ENCODE measurements at regions not wholly inside any gene's neighbourhood (a gene's known extent, or its start where the extent isn't known, plus 50 kb on each side); places are given as distances from the start of the nearest gene placed in this dataset.

DNA sequence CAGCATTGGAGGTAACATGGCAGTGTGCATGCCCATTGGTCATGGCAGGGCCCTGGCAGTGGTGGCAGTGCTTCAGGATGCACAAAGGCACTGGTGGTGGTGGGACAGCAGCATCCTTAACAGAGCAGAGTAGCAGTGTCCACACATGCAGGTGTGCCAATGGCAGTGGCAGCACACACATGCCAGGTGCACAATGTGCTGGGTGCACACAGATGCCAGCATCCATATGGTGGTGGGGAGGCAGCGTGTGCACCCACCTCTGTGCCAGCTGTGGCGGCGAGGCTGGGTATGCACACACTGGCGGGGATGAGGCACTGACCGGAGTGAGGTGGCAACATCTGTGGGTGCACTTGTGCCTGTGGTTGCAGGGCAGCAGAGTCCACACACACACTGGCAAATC is 150.6 kb downstream of the SI start:
- POLR2A ChIA-PET: no interaction called here
- H3K4me3 ChIP-seq: no peak overlapping the region
- no peaks in the 10 kb centered on the region for H3K9me3 ChIP-seq (replicated peaks; ENCODE audit: control insufficient read depth, insufficient read depth, low read depth, low read length)
- TF ChIP-seq, protein P1, sequence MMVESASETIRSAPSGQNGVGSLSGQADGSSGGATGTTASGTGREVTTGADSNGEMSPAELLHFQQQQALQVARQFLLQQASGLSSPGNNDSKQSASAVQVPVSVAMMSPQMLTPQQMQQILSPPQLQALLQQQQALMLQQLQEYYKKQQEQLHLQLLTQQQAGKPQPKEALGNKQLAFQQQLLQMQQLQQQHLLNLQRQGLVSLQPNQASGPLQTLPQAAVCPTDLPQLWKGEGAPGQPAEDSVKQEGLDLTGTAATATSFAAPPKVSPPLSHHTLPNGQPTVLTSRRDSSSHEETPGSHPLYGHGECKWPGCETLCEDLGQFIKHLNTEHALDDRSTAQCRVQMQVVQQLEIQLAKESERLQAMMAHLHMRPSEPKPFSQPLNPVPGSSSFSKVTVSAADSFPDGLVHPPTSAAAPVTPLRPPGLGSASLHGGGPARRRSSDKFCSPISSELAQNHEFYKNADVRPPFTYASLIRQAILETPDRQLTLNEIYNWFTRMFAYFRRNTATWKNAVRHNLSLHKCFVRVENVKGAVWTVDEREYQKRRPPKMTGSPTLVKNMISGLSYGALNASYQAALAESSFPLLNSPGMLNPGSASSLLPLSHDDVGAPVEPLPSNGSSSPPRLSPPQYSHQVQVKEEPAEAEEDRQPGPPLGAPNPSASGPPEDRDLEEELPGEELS (CRISPR knock-in tag; IDR thresholded peaks at IDR 0.05; ENCODE audit: borderline replicate concordance): no peak
- TF ChIP-seq POLR3G (IDR thresholded peaks at IDR 0.05; ENCODE audit: extremely low read depth, insufficient read length, insufficient replicate concordance) (no peak), SMAD3 (CRISPR knock-in tag; conservative IDR thresholded peaks at IDR 0.05) (no peak), POLR2B (IDR thresholded peaks at IDR 0.05; ENCODE audit: low read depth, partially characterized antibody) (no peak), ZNF224 (CRISPR knock-in tag; IDR thresholded peaks at IDR 0.05) (no peak), MEF2D (tag; conservative IDR thresholded peaks at IDR 0.05; ENCODE audit: low read depth) (no peak), SMARCC2 (IDR thresholded peaks at IDR 0.05; ENCODE audit: low read depth) (no peak), RBM39 (optimal IDR thresholded peaks at IDR 0.05; ENCODE audit: low read depth, low read length) (no peak)
- H2AFZ ChIP-seq (ENCODE audit: low read depth, low read length): no peak overlapping the region
- WGBS (ENCODE audit: insufficient coverage, low coverage, missing lambda C conversion rate): 0% methylated on average over 5 of the region's 5 CpGs
- no peaks in the 10 kb centered on the region for H3K9me1 ChIP-seq (ENCODE audit: control insufficient read depth, insufficient read depth, low read length)
- in situ Hi-C loops (cut with MboI): no loop called here
- H3K27ac ChIP-seq (ENCODE audit: extremely low read depth, low read depth, low read length): no peak overlapping the region
- no TSS peak for BruUV-seq (replicated peaks)
- no peaks in the 10 kb centered on the region for H4K20me1 ChIP-seq (replicated peaks; ENCODE audit: control insufficient read depth, insufficient read depth, low read length)
- no peak overlapping the region for H3K4me2 ChIP-seq (ENCODE audit: insufficient read depth, low read length)
- no peak for FAIRE-seq
- ATAC-seq: no peak
- no peak for DNase-seq (ENCODE audit: extremely low read depth in 1 of 4, low spot score in 3 of 4)
- H3K27me3 ChIP-seq (ENCODE audit: control insufficient read depth in 2 of 2, insufficient read depth in 2 of 2, low read length in 2 of 2): no peaks in the 10 kb centered on the region
- no peaks in the 10 kb centered on the region for H3K36me3 ChIP-seq (ENCODE audit: control insufficient read depth, insufficient read depth, low read length)
- no peaks in the 10 kb centered on the region for H3K4me1 ChIP-seq (replicated peaks in 1 of 2; ENCODE audit: control insufficient read depth in 2 of 2, insufficient read depth in 2 of 2, low read length in 2 of 2)
- intact Hi-C loops (cut with micrococcal nuclease): no loop called here
- no peaks in the 10 kb centered on the region for H3K79me2 ChIP-seq (ENCODE audit: control insufficient read depth, insufficient read depth, low read length)
- H3K9ac ChIP-seq (ENCODE audit: insufficient read depth in 1 of 2, low read depth in 2 of 2, low read length in 2 of 2): no peak overlapping the region
- CTCF ChIA-PET (ENCODE audit: low intra/inter-chr PET ratio): no interaction called here
